ENCODE measurements at regions not wholly inside any gene's neighbourhood (a gene's known extent, or its start where the extent isn't known, plus 50 kb on each side); places are given as distances from the start of the nearest gene placed in this dataset.
"Not testable (repeated sequence)": the region's sequence is repeated elsewhere in the genome, so short reads cannot be mapped to it uniquely, and the experiment has no call there.

DNA sequence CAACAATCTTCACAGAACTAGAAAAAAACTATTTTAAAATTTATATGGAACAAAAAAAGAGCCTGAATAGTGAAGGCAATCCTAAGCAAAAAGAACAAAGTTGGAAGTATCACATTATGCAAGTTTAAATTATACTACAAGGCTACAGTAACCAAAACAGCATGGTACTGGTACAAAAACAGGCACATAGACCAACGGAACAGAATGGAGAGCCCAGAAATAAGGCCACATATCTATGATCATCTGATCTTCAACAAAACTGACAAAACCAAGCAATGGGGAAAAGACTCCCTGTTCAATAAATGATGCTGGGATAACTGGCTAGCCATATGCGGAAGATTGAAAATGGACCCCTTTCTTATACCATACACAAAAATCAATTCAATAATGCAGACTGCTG, 74.4 kb upstream of the RTN4 start:
- H3K27me3 Mint-ChIP-seq, H3K9me3 Mint-ChIP-seq, H3K36me3 Mint-ChIP-seq, DNase-seq, H3K4me3 Mint-ChIP-seq, H3K4me1 Mint-ChIP-seq, H3K27ac Mint-ChIP-seq: not testable (repeated sequence)

DNA sequence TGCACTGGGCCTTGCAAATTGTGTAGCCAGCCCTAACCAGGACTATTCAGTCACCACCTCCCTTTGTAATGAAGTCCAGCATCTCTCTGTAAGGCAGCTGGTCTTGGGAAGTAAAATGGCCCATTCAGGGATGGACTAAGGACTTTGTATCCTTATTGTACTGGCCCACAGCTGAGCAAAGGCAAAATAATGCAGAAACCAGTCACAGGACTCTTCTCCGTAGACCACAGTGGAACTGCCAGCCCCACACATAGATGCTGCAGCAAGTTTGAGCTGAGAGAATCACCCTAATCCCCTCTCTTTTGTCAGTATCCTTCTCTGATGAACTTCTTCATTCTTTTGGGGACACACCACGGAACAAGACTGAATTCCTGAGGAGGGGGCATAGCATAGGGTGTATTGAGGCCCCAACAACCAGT, 73.6 kb upstream of the RTN4 start:
- peaks cover 4% of the 10 kb centered on the region for H3K9me3 Mint-ChIP-seq
- H3K4me3 Mint-ChIP-seq: no peak overlapping the region
- no peaks in the 10 kb centered on the region for H3K4me1 Mint-ChIP-seq
- no peaks in the 10 kb centered on the region for H3K27me3 Mint-ChIP-seq
- DNase-seq: no peak
- H3K27ac Mint-ChIP-seq: no peak overlapping the region
- H3K36me3 Mint-ChIP-seq: no peaks in the 10 kb centered on the region

DNA sequence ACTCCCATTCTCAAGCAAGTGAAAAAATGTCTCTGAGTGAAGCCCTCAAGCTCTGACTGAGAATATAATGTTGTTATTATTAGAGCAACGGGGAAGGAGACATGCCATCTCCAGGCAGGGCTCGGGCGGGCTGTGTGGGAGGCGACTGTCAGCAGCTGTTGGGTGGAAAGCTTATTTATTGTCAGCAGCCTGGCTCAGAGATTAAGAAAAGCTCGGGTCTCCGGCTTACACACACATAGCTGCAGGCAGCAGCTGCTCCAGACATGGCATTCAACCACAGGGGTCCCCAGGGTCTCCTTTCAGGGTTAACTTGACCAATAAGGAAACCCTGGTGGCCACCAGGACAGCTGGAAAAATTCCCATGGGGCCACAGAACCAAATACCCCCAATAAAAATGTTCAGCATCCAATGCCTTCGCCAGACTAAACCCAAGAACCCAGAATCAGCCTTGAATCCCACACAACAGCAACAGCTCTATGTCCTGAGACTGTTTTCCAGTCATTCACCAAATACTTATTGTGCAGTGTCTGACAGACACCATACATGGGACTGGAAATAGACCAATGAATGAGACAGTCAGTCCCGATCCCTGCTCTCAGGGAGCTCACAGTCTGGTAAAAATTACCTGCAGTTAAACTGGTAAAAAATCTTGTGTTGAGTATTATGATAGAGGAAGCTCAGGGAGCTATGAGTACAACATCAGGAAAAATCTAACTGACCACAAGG, 70.5 kb upstream of the RTN4 start:
- Mint-ChIP-seq H3K27ac (no peak overlapping the region), H3K4me1 (no peaks in the 10 kb centered on the region), H3K36me3 (no peaks in the 10 kb centered on the region), H3K27me3 (no peaks in the 10 kb centered on the region), H3K9me3 (peaks cover 4% of the 10 kb centered on the region), H3K4me3 (no peak overlapping the region)
- no peak for DNase-seq

DNA sequence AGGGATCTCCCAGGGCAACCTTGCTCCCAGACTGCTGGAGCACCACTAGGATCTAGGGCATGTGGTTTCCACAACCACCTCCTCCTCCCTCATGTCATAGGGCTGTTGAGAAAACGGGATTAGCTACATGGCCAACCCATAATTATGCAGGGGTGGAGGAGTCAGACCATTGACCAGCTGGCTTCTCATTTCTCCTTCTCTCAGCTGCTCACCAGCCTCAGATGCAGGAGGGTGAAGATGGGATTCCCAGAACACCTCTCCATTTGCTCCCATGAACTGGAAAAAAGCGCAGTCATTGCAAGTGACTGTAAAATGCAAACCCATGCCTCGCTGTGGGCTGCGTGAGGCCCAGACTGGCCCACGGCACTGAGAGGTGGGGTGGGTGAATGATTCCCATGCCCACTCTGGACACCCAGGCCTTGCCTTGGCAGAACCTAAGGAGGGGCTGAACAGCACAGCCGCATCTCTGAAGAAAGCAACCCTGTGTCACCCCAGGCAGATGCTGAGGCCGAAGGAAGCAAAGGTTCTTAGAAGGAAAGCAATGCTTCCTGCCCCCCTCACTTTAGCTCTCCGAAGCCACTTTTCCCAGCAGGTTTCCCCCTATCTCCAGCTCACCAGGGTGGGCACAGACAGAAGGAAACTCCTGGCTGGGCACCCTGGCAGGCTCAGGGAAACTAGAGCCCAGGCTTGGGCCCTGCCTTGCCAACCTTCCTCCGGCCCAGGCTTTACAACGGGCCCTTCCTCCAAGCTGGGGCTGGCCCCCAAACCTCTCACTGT, 69.6 kb upstream of the RTN4 start:
- no peak for DNase-seq
- Mint-ChIP-seq H3K27me3 (no peaks in the 10 kb centered on the region), H3K4me1 (no peaks in the 10 kb centered on the region), H3K36me3 (no peaks in the 10 kb centered on the region), H3K9me3 (peaks cover 2% of the 10 kb centered on the region), H3K4me3 (no peak overlapping the region), H3K27ac (no peak overlapping the region)

DNA sequence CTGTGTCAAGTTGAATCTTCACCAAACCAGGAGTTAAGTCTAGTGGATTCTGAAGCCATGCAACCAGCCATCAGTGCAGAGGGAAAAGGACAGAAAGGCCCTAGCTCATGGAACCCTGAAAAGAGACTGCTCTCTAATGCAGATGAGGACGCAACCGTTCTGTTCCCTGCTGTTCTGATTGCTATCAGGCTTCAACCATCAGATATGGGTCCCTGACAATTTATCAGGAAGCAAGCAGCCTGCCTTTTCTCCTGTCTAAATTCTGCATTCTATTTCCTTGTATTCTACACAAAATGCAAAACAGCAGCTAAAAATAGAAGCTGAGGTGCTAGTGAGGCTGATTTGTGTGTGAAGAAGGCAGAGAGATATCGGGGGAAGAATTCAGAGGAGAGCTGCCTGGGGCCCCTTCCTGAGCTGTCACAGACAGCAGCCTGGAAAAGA, 68.4 kb upstream of the RTN4 start:
- H3K27ac Mint-ChIP-seq: no peak overlapping the region
- no peaks in the 10 kb centered on the region for H3K27me3 Mint-ChIP-seq

DNA sequence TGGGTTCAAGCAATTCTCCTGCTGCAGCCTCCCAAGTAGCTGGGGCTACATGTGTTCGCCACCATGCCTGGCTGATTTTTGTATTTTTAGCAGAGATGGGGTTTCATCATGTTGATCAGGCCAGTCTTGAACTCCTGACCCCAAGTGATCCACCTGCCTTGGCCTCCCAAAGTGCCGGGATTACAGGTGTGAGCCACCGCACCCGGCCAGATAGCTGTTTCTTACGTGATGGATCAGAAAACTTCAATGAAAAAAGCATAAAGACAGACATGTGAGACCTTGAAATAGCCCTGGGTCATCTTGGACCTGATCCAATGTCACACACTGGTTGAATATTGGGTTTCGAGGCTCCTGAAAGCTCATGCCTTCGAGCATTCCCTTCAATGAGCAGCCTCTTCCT, 66.7 kb upstream of the RTN4 start:
- no peaks in the 10 kb centered on the region for H3K36me3 Mint-ChIP-seq
- no peaks in the 10 kb centered on the region for H3K9me3 Mint-ChIP-seq
- no peak overlapping the region for H3K27ac Mint-ChIP-seq
- DNase-seq: no peak
- H3K27me3 Mint-ChIP-seq: no peaks in the 10 kb centered on the region
- no peak overlapping the region for H3K4me3 Mint-ChIP-seq
- H3K4me1 Mint-ChIP-seq: no peaks in the 10 kb centered on the region

More for the DNA sequence above, 68.4 kb upstream of the RTN4 start:
- Mint-ChIP-seq H3K4me3 (no peak overlapping the region), H3K4me1 (no peaks in the 10 kb centered on the region), H3K9me3 (no peaks in the 10 kb centered on the region), H3K36me3 (no peaks in the 10 kb centered on the region)
- DNase-seq: no peak

DNA sequence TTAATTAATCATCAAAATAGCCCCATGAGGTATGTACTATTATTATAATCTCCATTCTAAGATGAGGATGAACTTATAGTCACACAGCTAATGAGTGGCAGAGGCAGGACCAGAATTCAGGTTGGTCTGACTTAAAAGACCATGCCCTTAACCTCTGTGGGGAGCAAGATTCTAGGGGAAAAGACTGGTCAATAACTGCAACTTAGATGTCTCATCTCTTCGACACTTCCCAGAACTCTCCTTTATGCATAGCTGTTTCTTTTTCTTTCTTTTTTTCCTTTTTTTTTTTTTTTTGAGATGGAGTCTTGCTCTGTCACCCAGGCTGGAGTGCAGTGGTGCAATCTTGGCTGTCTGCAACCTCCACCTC, 66.3 kb upstream of the RTN4 start:
- no peak for DNase-seq
- Mint-ChIP-seq H3K4me1 (no peaks in the 10 kb centered on the region), H3K27ac (no peak overlapping the region), H3K9me3 (no peaks in the 10 kb centered on the region), H3K36me3 (no peaks in the 10 kb centered on the region), H3K4me3 (no peak overlapping the region), H3K27me3 (no peaks in the 10 kb centered on the region)

DNA sequence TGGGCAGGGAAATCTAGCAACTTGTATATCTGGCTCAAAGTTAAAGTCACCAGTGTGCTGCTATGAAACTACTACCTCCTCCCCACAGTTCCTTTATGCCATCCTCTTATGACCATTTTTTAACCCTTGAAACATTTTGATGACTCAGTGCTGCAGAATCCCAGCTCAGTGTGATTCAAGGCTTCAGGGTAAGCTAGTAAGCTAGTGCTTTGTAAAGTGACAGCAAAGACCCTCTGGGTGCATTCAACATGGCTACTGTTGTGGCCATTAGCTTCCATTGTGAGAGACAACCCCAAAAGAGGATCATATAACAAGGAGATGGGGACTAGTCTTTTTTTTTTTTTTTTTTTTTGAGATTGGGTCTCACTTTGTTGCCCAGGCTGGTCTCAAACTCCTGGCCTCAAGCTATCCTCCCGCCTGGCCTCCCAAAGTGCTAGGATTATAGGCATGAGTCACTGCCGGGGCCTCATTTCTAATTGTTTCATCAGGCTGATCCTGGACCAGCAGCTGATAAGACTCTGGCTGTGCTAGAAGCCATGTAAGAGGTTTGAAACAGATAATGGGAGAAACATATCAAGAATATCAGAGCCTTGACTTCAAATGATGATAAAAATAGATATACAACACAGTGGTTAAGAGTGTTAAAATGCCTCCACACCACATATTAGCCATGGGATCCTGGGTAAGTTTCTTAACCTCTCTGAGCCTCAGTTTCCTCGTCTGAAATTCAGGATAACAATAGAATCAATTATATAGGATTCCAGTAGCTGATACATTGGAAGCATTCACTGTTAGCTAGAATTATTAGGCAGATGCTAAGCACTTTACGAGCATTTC, 65.7 kb upstream of the RTN4 start:
- no peaks in the 10 kb centered on the region for H3K27me3 Mint-ChIP-seq
- no peaks in the 10 kb centered on the region for H3K9me3 Mint-ChIP-seq
- H3K27ac Mint-ChIP-seq: no peak overlapping the region
- no peak overlapping the region for H3K4me3 Mint-ChIP-seq
- no peaks in the 10 kb centered on the region for H3K4me1 Mint-ChIP-seq
- DNase-seq: no peak
- no peaks in the 10 kb centered on the region for H3K36me3 Mint-ChIP-seq

DNA sequence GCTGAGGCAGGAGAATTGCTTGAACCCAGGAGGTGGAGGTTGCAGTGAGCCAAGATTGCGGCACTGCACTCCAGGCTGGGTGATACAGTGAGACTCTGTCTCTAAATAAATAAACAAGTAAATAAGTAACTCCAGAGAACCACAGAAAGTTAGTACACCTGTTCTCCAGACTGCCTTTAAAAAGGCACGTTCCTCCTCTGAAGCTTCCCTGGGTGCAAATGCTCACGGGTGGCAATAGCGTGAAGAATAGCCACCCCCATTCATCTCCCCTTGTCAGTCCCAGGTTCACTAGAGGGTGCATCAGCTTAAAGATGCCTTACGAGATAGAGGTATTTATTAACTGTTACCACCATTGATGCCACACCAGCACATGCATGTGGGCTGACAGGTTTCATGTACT, 64.3 kb upstream of the RTN4 start:
- Mint-ChIP-seq H3K9me3 (no peaks in the 10 kb centered on the region), H3K27me3 (no peaks in the 10 kb centered on the region), H3K36me3 (no peaks in the 10 kb centered on the region), H3K4me3 (no peak overlapping the region), H3K27ac (no peak overlapping the region), H3K4me1 (no peaks in the 10 kb centered on the region)
- DNase-seq: no peak

DNA sequence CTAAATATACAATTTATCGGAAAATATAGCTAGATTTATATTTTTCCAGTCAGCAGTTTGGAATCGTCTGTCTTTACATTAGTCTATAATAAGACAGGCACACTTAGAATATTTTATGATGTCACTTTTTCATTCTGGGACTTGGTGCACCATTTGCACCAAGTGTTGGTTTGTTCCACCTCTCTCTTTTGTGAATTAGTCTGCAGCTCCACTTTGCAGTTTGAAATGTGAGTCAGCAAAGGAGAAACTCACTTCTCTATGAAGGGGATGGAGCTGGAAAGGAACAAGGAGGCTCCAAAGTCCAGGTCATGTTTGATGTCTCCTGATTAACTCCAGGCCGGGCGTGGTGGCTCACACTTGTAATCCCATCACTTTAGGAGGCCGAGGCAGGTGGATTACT, 63.8 kb upstream of the RTN4 start:
- Mint-ChIP-seq H3K4me1 (no peaks in the 10 kb centered on the region), H3K27me3 (no peaks in the 10 kb centered on the region), H3K27ac (no peak overlapping the region), H3K9me3 (no peaks in the 10 kb centered on the region), H3K36me3 (no peaks in the 10 kb centered on the region), H3K4me3 (no peak overlapping the region)
- DNase-seq: no peak

DNA sequence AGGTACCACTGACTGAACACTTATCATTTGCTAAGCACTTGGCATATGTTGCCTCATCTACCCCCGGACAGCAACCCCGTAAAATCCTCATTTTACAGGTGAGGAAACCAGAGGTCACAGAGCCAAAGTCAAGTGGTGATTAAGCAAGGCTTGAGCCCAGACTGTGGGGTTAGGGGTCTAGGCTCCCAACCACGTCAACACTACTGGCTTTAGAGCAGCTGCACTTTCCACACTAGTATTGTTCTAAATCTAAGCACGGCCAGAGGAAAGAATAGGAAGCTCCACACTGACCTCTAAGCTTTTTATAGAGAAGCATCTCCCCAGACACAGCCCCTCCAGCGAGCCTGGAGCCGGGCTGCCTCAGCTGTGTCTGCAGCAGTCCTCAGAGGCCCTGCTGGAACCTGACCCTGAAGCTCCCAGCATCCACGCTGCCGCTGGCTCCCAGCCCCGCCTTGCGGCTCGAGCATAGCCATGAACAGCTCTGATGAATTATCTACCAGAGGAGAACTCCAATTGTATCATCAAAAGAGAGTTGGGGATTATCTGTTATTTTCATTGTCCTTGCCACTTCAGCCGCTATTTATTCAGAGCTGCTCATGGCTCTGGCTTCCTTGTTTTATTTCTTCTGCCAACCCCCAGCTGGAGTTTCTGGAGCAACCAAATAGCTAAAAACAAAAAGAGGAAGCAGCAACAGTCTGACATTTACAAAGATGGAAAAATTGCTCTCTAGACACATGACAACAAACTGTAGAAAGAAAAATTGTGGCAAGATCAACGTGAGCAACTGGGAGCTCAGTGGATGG, 62.2 kb upstream of the RTN4 start:
- no peaks in the 10 kb centered on the region for H3K4me1 Mint-ChIP-seq
- no peaks in the 10 kb centered on the region for H3K27me3 Mint-ChIP-seq
- no peak for DNase-seq
- no peaks in the 10 kb centered on the region for H3K36me3 Mint-ChIP-seq
- H3K27ac Mint-ChIP-seq: no peak overlapping the region
- H3K9me3 Mint-ChIP-seq: no peaks in the 10 kb centered on the region
- H3K4me3 Mint-ChIP-seq: no peak overlapping the region

DNA sequence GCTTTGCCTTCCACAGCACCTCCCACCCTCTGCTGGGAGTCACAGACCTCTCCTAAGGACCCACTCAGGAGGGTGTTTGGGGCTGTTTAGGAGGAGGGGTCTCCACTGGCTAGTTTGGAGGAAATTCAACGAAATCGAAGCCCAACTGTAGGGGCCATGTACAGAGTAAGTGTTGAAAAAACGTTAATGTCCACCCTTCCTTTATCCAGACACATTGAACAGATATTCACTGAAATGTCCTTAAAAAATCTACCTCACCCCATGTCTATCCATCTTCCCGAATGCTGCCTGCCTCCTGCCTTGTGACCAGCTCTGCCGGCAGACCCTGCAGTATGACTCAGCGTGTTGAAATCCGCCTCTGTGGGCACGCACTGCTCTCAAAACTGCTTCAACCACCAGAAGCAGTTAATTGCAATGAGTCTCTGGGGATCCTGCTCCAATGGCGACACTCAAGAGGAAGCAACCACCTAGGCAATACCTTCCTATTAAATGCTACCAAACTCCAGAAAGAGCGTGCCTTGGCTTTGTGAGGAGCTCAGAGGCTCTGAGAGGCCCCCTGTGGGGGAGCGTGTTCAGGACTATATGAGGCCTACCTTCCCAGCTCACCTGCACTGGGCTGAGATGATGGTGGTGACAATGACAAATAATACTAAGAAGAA, 61.4 kb upstream of the RTN4 start:
- Mint-ChIP-seq H3K27me3 (no peaks in the 10 kb centered on the region), H3K27ac (no peak overlapping the region), H3K4me1 (no peaks in the 10 kb centered on the region), H3K36me3 (no peaks in the 10 kb centered on the region), H3K9me3 (no peaks in the 10 kb centered on the region), H3K4me3 (no peak overlapping the region)
- no peak for DNase-seq

DNA sequence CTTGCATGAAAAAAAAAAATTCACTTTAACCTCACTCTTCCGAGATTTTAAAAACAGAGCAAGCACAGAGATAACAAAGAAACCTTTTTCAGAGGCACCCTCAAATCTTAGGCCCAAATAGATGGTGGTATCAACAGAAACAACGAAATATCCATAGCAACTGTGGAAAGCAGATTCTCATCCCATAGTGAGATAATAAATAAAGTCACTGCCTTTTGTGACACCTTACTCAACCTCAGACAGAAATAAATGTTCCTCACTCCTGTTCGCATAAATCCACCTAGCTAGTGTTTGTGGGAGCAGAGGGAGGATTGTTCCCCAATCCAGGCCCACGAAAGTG, 60.9 kb upstream of the RTN4 start:
- H3K36me3 Mint-ChIP-seq: no peaks in the 10 kb centered on the region
- H3K4me3 Mint-ChIP-seq: no peak overlapping the region
- H3K9me3 Mint-ChIP-seq: no peaks in the 10 kb centered on the region
- H3K27ac Mint-ChIP-seq: no peak overlapping the region
- no peaks in the 10 kb centered on the region for H3K27me3 Mint-ChIP-seq
- DNase-seq: no peak
- H3K4me1 Mint-ChIP-seq: no peaks in the 10 kb centered on the region

DNA sequence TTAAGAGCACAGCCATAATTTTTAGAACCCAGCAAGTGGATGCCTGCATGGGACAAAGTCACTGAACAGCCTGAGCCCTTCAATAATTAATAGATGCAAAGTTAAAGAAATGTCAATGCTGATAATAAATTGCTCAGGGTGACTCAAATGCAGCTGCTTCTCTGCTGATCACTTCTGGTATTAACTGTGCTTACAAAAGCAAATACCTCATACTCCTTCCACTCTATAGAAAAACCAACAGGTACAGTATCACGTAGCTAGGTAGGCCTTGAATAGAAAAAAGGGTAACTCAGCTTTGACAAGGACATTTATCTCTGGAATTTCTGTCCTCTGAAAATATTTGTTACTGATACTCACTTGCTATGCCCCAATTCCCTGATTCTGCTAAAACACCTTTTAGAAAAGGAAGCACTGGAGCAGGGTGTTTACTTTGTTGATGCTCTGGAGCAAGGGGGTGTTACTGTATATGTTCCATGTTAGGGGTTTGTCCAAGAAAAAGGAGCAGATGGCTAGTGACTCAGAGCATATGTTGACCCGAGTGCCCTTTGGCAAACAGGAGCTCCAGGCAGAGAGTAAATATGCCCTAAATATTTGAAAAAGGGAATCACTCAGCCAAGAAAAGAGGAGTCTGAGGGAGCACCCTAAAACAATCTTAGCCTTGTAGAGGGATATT, 59.1 kb upstream of the RTN4 start:
- H3K27ac Mint-ChIP-seq: no peak overlapping the region
- DNase-seq: no peak
- H3K9me3 Mint-ChIP-seq: no peaks in the 10 kb centered on the region
- H3K4me3 Mint-ChIP-seq: no peak overlapping the region
- H3K27me3 Mint-ChIP-seq: no peaks in the 10 kb centered on the region
- no peaks in the 10 kb centered on the region for H3K36me3 Mint-ChIP-seq
- H3K4me1 Mint-ChIP-seq: no peaks in the 10 kb centered on the region
